Neural cell (in vitro differentiated cells): ENCODE measurements at regions not wholly inside any gene's neighbourhood (a gene's known extent, or its start where the extent isn't known, plus 50 kb on each side); places are given as distances from the start of the nearest gene placed in this dataset.

Experiments used
- EP300 ChIP-seq: fragments of 450-650 bp; conservative IDR thresholded peaks from 2 replicates; pipeline ENCODE4 v1.6.1; 2014; ENCODE audit warnings: antibody characterized with exemption, mild to moderate bottlenecking, moderate library complexity; ENCODE audit not compliant: poor library complexity, severe bottlenecking
- EZH2 ChIP-seq: fragments of 200-600, 300-800 bp; shearing (Covaris generic), sonication (generic); IDR thresholded peaks from 2 replicates; pipeline ENCODE4 v1.6.1; 2014; ENCODE audit warnings: antibody characterized with exemption, low read length, borderline replicate concordance, mild to moderate bottlenecking; ENCODE audit not compliant: insufficient read depth, poor library complexity, severe bottlenecking
- MXI1 ChIP-seq: fragments of 450-650 bp; conservative IDR thresholded peaks from 2 replicates; pipeline ENCODE4 v1.6.1; 2014; ENCODE audit warnings: antibody characterized with exemption, mild to moderate bottlenecking; ENCODE audit not compliant: poor library complexity, severe bottlenecking
- POLR2AphosphoS5 ChIP-seq: IDR thresholded peaks from 2 replicates; pipeline ENCODE4 v1.6.1; 2012
- TF ChIP-seq, protein P1 (sequence below): fragments of 450-650 bp; IDR thresholded peaks from 2 replicates; pipeline ENCODE4 v1.5.1; 2014; ENCODE audit warnings: antibody characterized with exemption, mild to moderate bottlenecking, moderate library complexity; ENCODE audit not compliant: poor library complexity, severe bottlenecking
- TF ChIP-seq, protein P2 (sequence below): IDR thresholded peaks from 2 replicates; pipeline ENCODE4 v1.6.1; 2012; ENCODE audit warnings: borderline replicate concordance

DNA sequence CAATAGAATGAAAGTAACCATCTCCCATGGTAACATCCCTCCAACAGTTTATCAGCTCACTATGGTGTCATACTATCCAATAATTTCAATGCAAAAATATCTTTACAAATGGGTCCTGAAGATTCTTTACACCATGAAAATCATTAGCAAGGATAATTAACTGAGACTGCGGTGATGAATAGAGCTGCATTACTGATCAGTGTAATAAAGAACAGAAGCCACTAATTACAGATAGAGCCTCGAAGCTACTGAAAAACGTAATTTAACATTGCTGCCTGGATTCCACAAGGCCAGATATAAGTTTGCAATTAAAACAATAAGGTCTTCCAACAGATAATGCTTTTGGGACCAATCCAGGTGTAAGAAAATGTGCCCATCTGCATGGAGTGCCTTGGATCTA lies 1245.8 kb upstream of the SLC39A10 start:
- TF ChIP-seq MXI1, result no peak
- no peak for TF ChIP-seq POLR2AphosphoS5
- TF ChIP-seq, protein P1, sequence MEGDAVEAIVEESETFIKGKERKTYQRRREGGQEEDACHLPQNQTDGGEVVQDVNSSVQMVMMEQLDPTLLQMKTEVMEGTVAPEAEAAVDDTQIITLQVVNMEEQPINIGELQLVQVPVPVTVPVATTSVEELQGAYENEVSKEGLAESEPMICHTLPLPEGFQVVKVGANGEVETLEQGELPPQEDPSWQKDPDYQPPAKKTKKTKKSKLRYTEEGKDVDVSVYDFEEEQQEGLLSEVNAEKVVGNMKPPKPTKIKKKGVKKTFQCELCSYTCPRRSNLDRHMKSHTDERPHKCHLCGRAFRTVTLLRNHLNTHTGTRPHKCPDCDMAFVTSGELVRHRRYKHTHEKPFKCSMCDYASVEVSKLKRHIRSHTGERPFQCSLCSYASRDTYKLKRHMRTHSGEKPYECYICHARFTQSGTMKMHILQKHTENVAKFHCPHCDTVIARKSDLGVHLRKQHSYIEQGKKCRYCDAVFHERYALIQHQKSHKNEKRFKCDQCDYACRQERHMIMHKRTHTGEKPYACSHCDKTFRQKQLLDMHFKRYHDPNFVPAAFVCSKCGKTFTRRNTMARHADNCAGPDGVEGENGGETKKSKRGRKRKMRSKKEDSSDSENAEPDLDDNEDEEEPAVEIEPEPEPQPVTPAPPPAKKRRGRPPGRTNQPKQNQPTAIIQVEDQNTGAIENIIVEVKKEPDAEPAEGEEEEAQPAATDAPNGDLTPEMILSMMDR, result no peak
- TF ChIP-seq EP300, result no peak
- TF ChIP-seq EZH2, result no peak
- TF ChIP-seq, protein P2, sequence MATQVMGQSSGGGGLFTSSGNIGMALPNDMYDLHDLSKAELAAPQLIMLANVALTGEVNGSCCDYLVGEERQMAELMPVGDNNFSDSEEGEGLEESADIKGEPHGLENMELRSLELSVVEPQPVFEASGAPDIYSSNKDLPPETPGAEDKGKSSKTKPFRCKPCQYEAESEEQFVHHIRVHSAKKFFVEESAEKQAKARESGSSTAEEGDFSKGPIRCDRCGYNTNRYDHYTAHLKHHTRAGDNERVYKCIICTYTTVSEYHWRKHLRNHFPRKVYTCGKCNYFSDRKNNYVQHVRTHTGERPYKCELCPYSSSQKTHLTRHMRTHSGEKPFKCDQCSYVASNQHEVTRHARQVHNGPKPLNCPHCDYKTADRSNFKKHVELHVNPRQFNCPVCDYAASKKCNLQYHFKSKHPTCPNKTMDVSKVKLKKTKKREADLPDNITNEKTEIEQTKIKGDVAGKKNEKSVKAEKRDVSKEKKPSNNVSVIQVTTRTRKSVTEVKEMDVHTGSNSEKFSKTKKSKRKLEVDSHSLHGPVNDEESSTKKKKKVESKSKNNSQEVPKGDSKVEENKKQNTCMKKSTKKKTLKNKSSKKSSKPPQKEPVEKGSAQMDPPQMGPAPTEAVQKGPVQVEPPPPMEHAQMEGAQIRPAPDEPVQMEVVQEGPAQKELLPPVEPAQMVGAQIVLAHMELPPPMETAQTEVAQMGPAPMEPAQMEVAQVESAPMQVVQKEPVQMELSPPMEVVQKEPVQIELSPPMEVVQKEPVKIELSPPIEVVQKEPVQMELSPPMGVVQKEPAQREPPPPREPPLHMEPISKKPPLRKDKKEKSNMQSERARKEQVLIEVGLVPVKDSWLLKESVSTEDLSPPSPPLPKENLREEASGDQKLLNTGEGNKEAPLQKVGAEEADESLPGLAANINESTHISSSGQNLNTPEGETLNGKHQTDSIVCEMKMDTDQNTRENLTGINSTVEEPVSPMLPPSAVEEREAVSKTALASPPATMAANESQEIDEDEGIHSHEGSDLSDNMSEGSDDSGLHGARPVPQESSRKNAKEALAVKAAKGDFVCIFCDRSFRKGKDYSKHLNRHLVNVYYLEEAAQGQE, result no peak
